ENCODE measurements at regions not wholly inside any gene's neighbourhood (a gene's known extent, or its start where the extent isn't known, plus 50 kb on each side); places are given as distances from the start of the nearest gene placed in this dataset.

DNA sequence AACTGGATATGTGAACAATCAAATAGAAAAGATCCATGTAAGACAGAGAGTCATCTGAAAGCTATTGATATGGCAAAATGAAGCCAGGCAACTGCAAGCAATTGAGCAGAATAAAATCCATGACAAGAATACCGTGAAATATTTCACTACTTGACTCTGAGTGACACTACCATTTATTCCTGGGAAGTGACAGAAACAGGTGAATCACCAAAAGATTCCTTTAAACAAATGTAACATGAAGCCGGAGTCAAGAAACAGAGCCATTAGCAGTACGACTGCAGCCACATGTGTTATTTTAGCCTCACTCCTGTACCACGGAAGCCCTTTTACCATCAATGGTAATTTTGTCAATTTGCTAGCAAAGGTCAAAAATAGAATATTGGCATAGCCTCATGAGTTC is 197.7 kb upstream of the POT1 start:
- no peak for ATAC-seq

GRCh38 chr7:125126376-125126775 is 196.8 kb upstream of the POT1 start:
- ATAC-seq = no peak
- TF ChIP-seq ISL1 (CRISPR knock-in tag; IDR thresholded peaks at IDR 0.05) = 0 out of 2 replicates have a peak, but pooled peaks have one; percentile 14
- TF ChIP-seq POU6F1 (CRISPR knock-in tag; IDR thresholded peaks at IDR 0.05; ENCODE audit: borderline replicate concordance, low read depth) = no peak

More for the DNA sequence above, 197.7 kb upstream of the POT1 start:
- TF ChIP-seq SNAI2 (CRISPR knock-in tag; IDR thresholded peaks at IDR 0.05) (no peak), RARB (CRISPR knock-in tag; IDR thresholded peaks at IDR 0.05) (no peak), POU6F1 (CRISPR knock-in tag; IDR thresholded peaks at IDR 0.05; ENCODE audit: borderline replicate concordance, low read depth) (no peak), TOX (CRISPR knock-in tag; IDR thresholded peaks at IDR 0.05; ENCODE audit: borderline replicate concordance) (no peak), ESRRG (CRISPR knock-in tag; IDR thresholded peaks at IDR 0.05) (no peak), CSRNP3 (CRISPR knock-in tag; IDR thresholded peaks at IDR 0.05) (no peak), TSHZ2 (CRISPR knock-in tag; IDR thresholded peaks at IDR 0.05) (no peak), ARNTL (CRISPR knock-in tag; IDR thresholded peaks at IDR 0.05; ENCODE audit: borderline replicate concordance, low read depth) (no peak), ZNF8 (CRISPR knock-in tag; IDR thresholded peaks at IDR 0.05) (no peak), PATZ1 (CRISPR knock-in tag; IDR thresholded peaks at IDR 0.05; ENCODE audit: borderline replicate concordance) (no peak)

- no peak for ATAC-seq
- no peak for TF ChIP-seq GLIS3 (CRISPR knock-in tag; IDR thresholded peaks at IDR 0.05)
- TF ChIP-seq ZNF565 (CRISPR knock-in tag; conservative IDR thresholded peaks at IDR 0.05; ENCODE audit: low read depth) = no peak
- no peak for TF ChIP-seq TSHZ2 (CRISPR knock-in tag; IDR thresholded peaks at IDR 0.05)
- no peak for TF ChIP-seq ZFP30 (CRISPR knock-in tag; IDR thresholded peaks at IDR 0.05)
- no peak for TF ChIP-seq TCF4 (CRISPR knock-in tag; IDR thresholded peaks at IDR 0.05; ENCODE audit: borderline replicate concordance)
- TF ChIP-seq ZNF8 (CRISPR knock-in tag; IDR thresholded peaks at IDR 0.05) = no peak
- TF ChIP-seq SNAI2 (CRISPR knock-in tag; IDR thresholded peaks at IDR 0.05) = no peak
- no peak for TF ChIP-seq ARNTL (CRISPR knock-in tag; IDR thresholded peaks at IDR 0.05; ENCODE audit: borderline replicate concordance, low read depth)
- TF ChIP-seq TOX (CRISPR knock-in tag; IDR thresholded peaks at IDR 0.05; ENCODE audit: borderline replicate concordance) = no peak
- no peak for TF ChIP-seq PPARA (CRISPR knock-in tag; IDR thresholded peaks at IDR 0.05; ENCODE audit: borderline replicate concordance)
Observed at GRCh38 chr7:125125315-125125714, 195.7 kb upstream of the POT1 start.
